Effector memory CD8-positive, alpha-beta T cell (primary cell): ENCODE measurements at regions not wholly inside any gene's neighbourhood (a gene's known extent, or its start where the extent isn't known, plus 50 kb on each side); places are given as distances from the start of the nearest gene placed in this dataset.

Source experiments
- ATAC-seq: fragments of 150-1000 bp; cut with Tn5 transposase; replicated peaks from 2 replicates; pipeline ENCODE4 v1.10.0; 2021; ENCODE audit warnings: mild to moderate bottlenecking, moderate library complexity
- DNase-seq, 3 experiments: peaks; one replicate each; pipeline ENCODE4 v3.0.0; 2021
- H3K27ac Mint-ChIP-seq, 2 donors: one replicate each; pipeline ENCODE4 v1.8.0; 2022; ENCODE audit warnings: mild to moderate bottlenecking in 2 of 2, mixed read lengths in 2 of 2, moderate library complexity in 2 of 2
- H3K27me3 Mint-ChIP-seq, 2 donors: one replicate each; pipeline ENCODE4 v1.8.0; 2022; ENCODE audit warnings: mixed read lengths in 2 of 2
- H3K36me3 Mint-ChIP-seq: one replicate; pipeline ENCODE4 v1.8.0; 2022; ENCODE audit warnings: mild to moderate bottlenecking, moderate library complexity, mixed read lengths; ENCODE audit not compliant: insufficient read depth
- H3K4me1 Mint-ChIP-seq, 2 donors: one replicate each; pipeline ENCODE4 v1.8.0; 2022; ENCODE audit warnings: low read depth in 2 of 2, mixed read lengths in 2 of 2
- H3K4me3 Mint-ChIP-seq, 2 donors: one replicate each; pipeline ENCODE4 v1.8.0; 2022; ENCODE audit warnings: mild to moderate bottlenecking in 2 of 2, mixed read lengths in 2 of 2, moderate library complexity in 2 of 2
- H3K9me3 Mint-ChIP-seq, 2 donors: one replicate each; pipeline ENCODE4 v1.8.0; 2022; ENCODE audit warnings: mixed read lengths in 2 of 2

GRCh38 chr16:63578791-63579190 is 1542.6 kb upstream of the CDH8 start:
- ATAC-seq, result no peak
- Mint-ChIP-seq H3K4me3 (no peak overlapping the region), H3K27ac (no peak overlapping the region), H3K9me3 (peaks cover 9 to 15% of the 10 kb centered on the region in 2 donors), H3K4me1 (no peaks in the 10 kb centered on the region), H3K27me3 (no peaks in the 10 kb centered on the region), H3K36me3 (no peaks in the 10 kb centered on the region)
- DNase-seq, result no peak

GRCh38 chr16:63577891-63578290 is 1541.7 kb upstream of the CDH8 start:
- Mint-ChIP-seq H3K27ac (no peak overlapping the region), H3K4me1 (no peaks in the 10 kb centered on the region)
- no peak for ATAC-seq

GRCh38 chr16:63575041-63575440 is 1538.8 kb upstream of the CDH8 start:
- H3K36me3 Mint-ChIP-seq, result no peaks in the 10 kb centered on the region
- ATAC-seq, result no peak

More at GRCh38 chr16:63577891-63578290, 1541.7 kb upstream of the CDH8 start:
- Mint-ChIP-seq H3K36me3 (no peaks in the 10 kb centered on the region), H3K27me3 (no peaks in the 10 kb centered on the region), H3K9me3 (peaks cover 9 to 17% of the 10 kb centered on the region in 2 donors), H3K4me3 (no peak overlapping the region)
- no peak for DNase-seq

GRCh38 chr16:63568164-63568563 is 1531.9 kb upstream of the CDH8 start:
- H3K36me3 Mint-ChIP-seq, result no peaks in the 10 kb centered on the region
- H3K27ac Mint-ChIP-seq, result no peak overlapping the region
- no peak for DNase-seq
- H3K4me1 Mint-ChIP-seq, result no peaks in the 10 kb centered on the region
- peaks cover 12 to 29% of the 10 kb centered on the region in 2 donors for H3K9me3 Mint-ChIP-seq
- H3K4me3 Mint-ChIP-seq, result no peak overlapping the region
- no peak for ATAC-seq
- no peaks in the 10 kb centered on the region for H3K27me3 Mint-ChIP-seq

More at GRCh38 chr16:63575041-63575440, 1538.8 kb upstream of the CDH8 start:
- DNase-seq, result no peak
- Mint-ChIP-seq H3K27ac (no peak overlapping the region), H3K9me3 (peaks cover 9 to 13% of the 10 kb centered on the region in 2 donors), H3K27me3 (no peaks in the 10 kb centered on the region), H3K4me3 (no peak overlapping the region), H3K4me1 (no peaks in the 10 kb centered on the region)

- H3K4me1 Mint-ChIP-seq, result no peaks in the 10 kb centered on the region
- H3K27ac Mint-ChIP-seq, result no peak overlapping the region
- no peak overlapping the region for H3K4me3 Mint-ChIP-seq
- DNase-seq (no peak), ATAC-seq (no peak)
- no peaks in the 10 kb centered on the region for H3K27me3 Mint-ChIP-seq
- H3K9me3 Mint-ChIP-seq, result peaks cover 14 to 27% of the 10 kb centered on the region in 2 donors
- H3K36me3 Mint-ChIP-seq, result no peaks in the 10 kb centered on the region
Observed at GRCh38 chr16:63563819-63564505, 1527.7 kb upstream of the CDH8 start.

GRCh38 chr16:63553980-63554379 is 1517.7 kb upstream of the CDH8 start:
- H3K36me3 Mint-ChIP-seq, result no peaks in the 10 kb centered on the region
- ATAC-seq (no peak), DNase-seq (no peak)
- H3K27me3 Mint-ChIP-seq, result no peaks in the 10 kb centered on the region
- H3K4me3 Mint-ChIP-seq, result no peak overlapping the region
- H3K27ac Mint-ChIP-seq, result no peak overlapping the region
- H3K9me3 Mint-ChIP-seq, result peaks cover 4 to 9% of the 10 kb centered on the region in 2 donors
- no peaks in the 10 kb centered on the region for H3K4me1 Mint-ChIP-seq

- no peak overlapping the region for H3K4me3 Mint-ChIP-seq
Observed at GRCh38 chr16:63539276-63539675, 1503.0 kb upstream of the CDH8 start.

GRCh38 chr16:63530974-63531373 is 1494.7 kb upstream of the CDH8 start:
- ATAC-seq (no peak), DNase-seq (no peak)
- Mint-ChIP-seq H3K27ac (no peak overlapping the region), H3K27me3 (no peaks in the 10 kb centered on the region), H3K9me3 (peaks cover 13 to 29% of the 10 kb centered on the region in 2 donors), H3K36me3 (no peaks in the 10 kb centered on the region), H3K4me1 (no peaks in the 10 kb centered on the region), H3K4me3 (no peak overlapping the region)

More at GRCh38 chr16:63539276-63539675, 1503.0 kb upstream of the CDH8 start:
- Mint-ChIP-seq H3K36me3 (no peaks in the 10 kb centered on the region), H3K9me3 (peaks cover 6 to 14% of the 10 kb centered on the region in 2 donors), H3K27ac (no peak overlapping the region), H3K27me3 (no peaks in the 10 kb centered on the region), H3K4me1 (no peaks in the 10 kb centered on the region)
- no peak for DNase-seq
- no peak for ATAC-seq

GRCh38 chr16:63530208-63530607 is 1494.0 kb upstream of the CDH8 start:
- ATAC-seq (no peak), DNase-seq (no peak)
- Mint-ChIP-seq H3K4me3 (no peak overlapping the region), H3K4me1 (no peaks in the 10 kb centered on the region), H3K9me3 (peaks cover 11 to 22% of the 10 kb centered on the region in 2 donors), H3K27me3 (no peaks in the 10 kb centered on the region), H3K27ac (no peak overlapping the region), H3K36me3 (no peaks in the 10 kb centered on the region)

- H3K36me3 Mint-ChIP-seq, result no peaks in the 10 kb centered on the region
- no peaks in the 10 kb centered on the region for H3K4me1 Mint-ChIP-seq
- no peak overlapping the region for H3K27ac Mint-ChIP-seq
- H3K4me3 Mint-ChIP-seq, result no peak overlapping the region
- no peaks in the 10 kb centered on the region for H3K27me3 Mint-ChIP-seq
- ATAC-seq (no peak), DNase-seq (no peak)
- H3K9me3 Mint-ChIP-seq, result peaks cover 13 to 23% of the 10 kb centered on the region in 2 donors
Observed at GRCh38 chr16:63527404-63527803, 1491.2 kb upstream of the CDH8 start.

GRCh38 chr16:63516394-63516793 is 1480.2 kb upstream of the CDH8 start:
- H3K36me3 Mint-ChIP-seq, result no peaks in the 10 kb centered on the region
- H3K9me3 Mint-ChIP-seq, result peaks cover 6 to 7% of the 10 kb centered on the region in 2 donors
- H3K4me1 Mint-ChIP-seq, result no peaks in the 10 kb centered on the region
- DNase-seq (no peak), ATAC-seq (no peak)
- no peaks in the 10 kb centered on the region for H3K27me3 Mint-ChIP-seq
- H3K4me3 Mint-ChIP-seq, result no peak overlapping the region
- no peak overlapping the region for H3K27ac Mint-ChIP-seq

GRCh38 chr16:63512910-63513309 is 1476.7 kb upstream of the CDH8 start:
- Mint-ChIP-seq H3K27ac (no peak overlapping the region), H3K36me3 (no peaks in the 10 kb centered on the region), H3K27me3 (no peaks in the 10 kb centered on the region), H3K4me1 (no peaks in the 10 kb centered on the region), H3K4me3 (no peak overlapping the region), H3K9me3 (peaks cover 6 to 7% of the 10 kb centered on the region in 2 donors)
- DNase-seq, result no peak
- no peak for ATAC-seq

- no peak for ATAC-seq
- H3K27ac Mint-ChIP-seq, result no peak overlapping the region
Observed at GRCh38 chr16:63497408-63497807, 1461.2 kb upstream of the CDH8 start.

GRCh38 chr16:63496282-63496681 is 1460.0 kb upstream of the CDH8 start:
- H3K4me3 Mint-ChIP-seq, result no peak overlapping the region
- peaks cover 2% of the 10 kb centered on the region in 2 donors for H3K9me3 Mint-ChIP-seq
- DNase-seq (no peak), ATAC-seq (no peak)
- no peaks in the 10 kb centered on the region for H3K27me3 Mint-ChIP-seq
- H3K4me1 Mint-ChIP-seq, result no peaks in the 10 kb centered on the region
- H3K36me3 Mint-ChIP-seq, result no peaks in the 10 kb centered on the region
- no peak overlapping the region for H3K27ac Mint-ChIP-seq

More at GRCh38 chr16:63497408-63497807, 1461.2 kb upstream of the CDH8 start:
- Mint-ChIP-seq H3K4me3 (no peak overlapping the region), H3K27me3 (no peaks in the 10 kb centered on the region), H3K4me1 (no peaks in the 10 kb centered on the region), H3K36me3 (no peaks in the 10 kb centered on the region), H3K9me3 (peaks cover 0 to 4% of the 10 kb centered on the region in 2 donors)
- DNase-seq, result no peak
